A549 (cell line): ENCODE measurements at regions not wholly inside any gene's neighbourhood (a gene's known extent, or its start where the extent isn't known, plus 50 kb on each side); places are given as distances from the start of the nearest gene placed in this dataset.

Experiments
- ATAC-seq, 2 experiments: fragments of 200-7000 bp in 1 of 2; fragments of >200 bp in 1 of 2; cut with Nextera tagmentation in 1 of 2; cut with Tn5 transposase in 1 of 2; 3 replicates each; pipeline versions ENCODE4 v1.8.0 to v1.9.1; 2018 to 2020; ENCODE audit warnings: mild to moderate bottlenecking in 1 of 2, moderate library complexity in 1 of 2
- CTCF ChIA-PET: fragments of 300-600 bp; sonication (Branson Sonifier 250); formaldehyde crosslinking; extraction: SDS; loops from one replicate; lab custom pipeline; 2021; ENCODE audit warnings: antibody characterized with exemption, inconsistent platforms; lab: Yijun Ruan, JAX
- POLR2A ChIA-PET: fragments of 350-600 bp; formaldehyde crosslinking; extraction: SDS; loops from one replicate; lab custom pipeline; 2021; ENCODE audit warnings: antibody characterized with exemption, inconsistent platforms; lab: Yijun Ruan, JAX
- DNase-seq, 2 experiments: peaks; one replicate each; pipeline versions ENCODE4 v3.0.0 to v3.0.0-alpha.2; 2011 to 2016; ENCODE audit warnings: low read depth in 1 of 2, low spot score in 1 of 2
- FAIRE-seq: peaks from 2 replicates; lab custom pipeline; 2011; peaks lifted over from hg19 to GRCh38; lab: Jason Lieb, UNC
- H3K27ac ChIP-seq, 2 experiments: fragments of >200 bp; sonication (Bioruptor Twin); formaldehyde crosslinking; 3 replicates each; pipeline ENCODE4 v1.5.1; 2016 to 2017
- H3K4me1 ChIP-seq: fragments of >200 bp; sonication (Bioruptor Twin); formaldehyde crosslinking; 3 replicates; pipeline ENCODE4 v1.6.1; 2016
- H3K4me2 ChIP-seq: fragments of >200 bp; sonication (Bioruptor Twin); formaldehyde crosslinking; 3 replicates; pipeline ENCODE4 v1.6.1; 2016
- H3K4me3 ChIP-seq: fragments of >200 bp; sonication (Bioruptor Twin); formaldehyde crosslinking; 3 replicates; pipeline ENCODE4 v1.5.1; 2016
- H3K9me3 ChIP-seq: fragments of >200 bp; sonication (Bioruptor Twin); formaldehyde crosslinking; 3 replicates; pipeline ENCODE4 v1.6.1; 2016
- CHD4 ChIP-seq: fragments of 200-600 bp; sonication (generic); IDR thresholded peaks from 2 replicates; pipeline ENCODE4 v1.6.1; 2016; ENCODE audit warnings: antibody characterized with exemption, mild to moderate bottlenecking, borderline replicate concordance
- EHMT2 ChIP-seq: fragments of 200-600 bp; sonication (generic); IDR thresholded peaks from 2 replicates; pipeline ENCODE4 v1.6.1; 2016; ENCODE audit warnings: antibody characterized with exemption, low read depth, mild to moderate bottlenecking, moderate library complexity
- ESRRA ChIP-seq: fragments of 150-350 bp; IDR thresholded peaks from 2 replicates; pipeline ENCODE4 v1.6.1; 2014; ENCODE audit warnings: mild to moderate bottlenecking, low read length, borderline replicate concordance
- FOSB ChIP-seq: fragments of 250-450 bp; sonication (Bioruptor Pico); IDR thresholded peaks from 2 replicates; pipeline ENCODE4 v1.5.0; 2020; ENCODE audit warnings: mild to moderate bottlenecking, moderate library complexity
- GATA3 ChIP-seq: IDR thresholded peaks from 2 replicates; pipeline ENCODE4 v1.6.1; 2012; ENCODE audit warnings: borderline replicate concordance
- HOXB5 ChIP-seq: fragments of 250-450 bp; sonication (Bioruptor Pico); IDR thresholded peaks from 2 replicates; pipeline ENCODE4 v1.5.0; 2020; ENCODE audit warnings: mild to moderate bottlenecking, moderate library complexity
- JUN ChIP-seq, 2 experiments: fragments of >200 bp; sonication (Bioruptor Twin); formaldehyde crosslinking; IDR thresholded peaks; 2 replicates in 1 of 2; 3 replicates in 1 of 2; pipeline ENCODE4 v1.6.1; 2016 to 2017
- MAFK ChIP-seq: fragments of 450-650 bp; IDR thresholded peaks from 2 replicates; pipeline ENCODE4 v1.6.1; 2014; ENCODE audit not compliant: partially characterized antibody
- MAZ ChIP-seq: fragments of 150-350 bp; IDR thresholded peaks from 2 replicates; pipeline ENCODE4 v1.6.1; 2014; ENCODE audit warnings: antibody characterized with exemption, low read depth, low read length, borderline replicate concordance
- NPAS2 ChIP-seq: fragments of 250-450 bp; sonication (Bioruptor Pico); IDR thresholded peaks from 2 replicates; pipeline ENCODE4 v1.8.0; 2022; ENCODE audit warnings: mild to moderate bottlenecking, moderate library complexity, borderline replicate concordance
- POLR2AphosphoS2 ChIP-seq: conservative IDR thresholded peaks from 2 replicates; pipeline ENCODE4 v1.6.1; 2012; ENCODE audit warnings: low read length, improper control_type of control experiment, inconsistent platforms
- RARB ChIP-seq: fragments of 250-450 bp; sonication (Bioruptor Pico); IDR thresholded peaks from 2 replicates; pipeline ENCODE4 v1.8.0; 2021; ENCODE audit warnings: mild to moderate bottlenecking, moderate library complexity
- ZC3H11A ChIP-seq: fragments of 450-650 bp; IDR thresholded peaks from 2 replicates; pipeline ENCODE4 v1.6.1; 2014; ENCODE audit warnings: antibody characterized with exemption, mild to moderate bottlenecking
- ZFP36 ChIP-seq: fragments of 450-650 bp; IDR thresholded peaks from 2 replicates; pipeline ENCODE4 v1.6.1; 2014; ENCODE audit warnings: borderline replicate concordance; ENCODE audit not compliant: partially characterized antibody
- WGBS: methylation state at CpG from one replicate; pipeline ENCODE4 v1.1.6; 2017; ENCODE audit errors: missing lambda C conversion rate; 5-methylcytosine and 5-hydroxymethylcytosine counted together
- TF ChIP-seq, protein P1 (sequence below): fragments of 250-450 bp; sonication (Bioruptor Pico); IDR thresholded peaks from 2 replicates; pipeline ENCODE4 v1.5.0; 2021; ENCODE audit warnings: mild to moderate bottlenecking, moderate library complexity, borderline replicate concordance
- TF ChIP-seq, protein P2 (sequence below): fragments of >200 bp; sonication (Bioruptor Twin); formaldehyde crosslinking; IDR thresholded peaks from 2 replicates; pipeline ENCODE4 v1.6.1; 2016

DNA sequence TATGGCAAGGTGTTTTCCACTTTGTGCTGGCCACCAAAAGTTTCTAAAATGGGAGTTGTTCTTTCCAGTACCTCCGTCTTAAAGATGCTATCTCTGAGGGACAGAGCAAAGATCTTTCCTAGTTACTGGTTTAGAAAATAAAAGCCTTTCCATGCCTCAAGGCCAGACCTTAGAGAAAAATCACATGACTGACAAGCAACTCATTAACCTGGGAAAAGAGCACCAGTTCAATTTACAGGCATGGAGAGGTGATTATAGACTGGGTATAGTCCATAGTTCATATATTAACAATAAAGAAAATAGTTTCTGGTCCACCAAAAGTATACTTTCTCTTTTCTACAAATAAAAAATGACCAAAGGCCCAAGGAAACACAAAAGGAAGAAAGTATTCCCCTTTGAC lies 230.7 kb downstream of the TOX3 start (continued):
- TF ChIP-seq GATA3, result no peak
- TF ChIP-seq, all 56 proteins: peak for 0

DNA sequence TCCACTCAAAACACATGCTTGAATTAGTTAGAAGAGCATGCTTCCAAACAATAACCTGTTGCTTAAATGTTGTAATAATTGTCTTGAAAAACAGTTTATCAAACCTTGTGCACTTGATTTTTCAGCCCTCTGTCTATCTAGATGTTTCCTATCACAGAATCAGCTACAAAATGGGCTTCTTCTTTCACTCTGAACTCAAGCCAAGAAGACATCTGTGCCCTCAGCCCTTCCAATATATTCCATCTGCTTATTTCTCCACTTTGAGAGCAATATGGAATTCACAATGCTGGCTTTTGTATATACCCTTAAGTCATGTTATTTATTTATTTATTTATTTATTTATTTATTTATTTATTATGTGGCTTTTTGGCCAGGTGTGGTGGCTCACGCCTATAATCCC lies 234.2 kb downstream of the TOX3 start:
- WGBS, result 0% methylated on average over 1 of the region's 1 CpG
- H3K4me3 ChIP-seq, result no peak overlapping the region
- no peaks in the 10 kb centered on the region for H3K4me1 ChIP-seq
- no peak for ATAC-seq
- CTCF ChIA-PET, result no interaction called here
- no peak for TF ChIP-seq MAZ
- TF ChIP-seq POLR2AphosphoS2, result no peak
- TF ChIP-seq HOXB5 (CRISPR knock-in tag), result no peak
- TF ChIP-seq MAFK, result no peak
- no peak for TF ChIP-seq CHD4
- no peak for TF ChIP-seq ZFP36
- TF ChIP-seq FOSB, result no peak
- peak; percentile 25; the same call in 1 of the 2 replicates for TF ChIP-seq ZC3H11A
- POLR2A ChIA-PET, result no interaction called here
- FAIRE-seq, result no peak
- H3K9me3 ChIP-seq, result no peaks in the 10 kb centered on the region
- H3K27ac ChIP-seq, result no peak overlapping the region
- DNase-seq, result no peak
- no peak overlapping the region for H3K4me2 ChIP-seq

DNA sequence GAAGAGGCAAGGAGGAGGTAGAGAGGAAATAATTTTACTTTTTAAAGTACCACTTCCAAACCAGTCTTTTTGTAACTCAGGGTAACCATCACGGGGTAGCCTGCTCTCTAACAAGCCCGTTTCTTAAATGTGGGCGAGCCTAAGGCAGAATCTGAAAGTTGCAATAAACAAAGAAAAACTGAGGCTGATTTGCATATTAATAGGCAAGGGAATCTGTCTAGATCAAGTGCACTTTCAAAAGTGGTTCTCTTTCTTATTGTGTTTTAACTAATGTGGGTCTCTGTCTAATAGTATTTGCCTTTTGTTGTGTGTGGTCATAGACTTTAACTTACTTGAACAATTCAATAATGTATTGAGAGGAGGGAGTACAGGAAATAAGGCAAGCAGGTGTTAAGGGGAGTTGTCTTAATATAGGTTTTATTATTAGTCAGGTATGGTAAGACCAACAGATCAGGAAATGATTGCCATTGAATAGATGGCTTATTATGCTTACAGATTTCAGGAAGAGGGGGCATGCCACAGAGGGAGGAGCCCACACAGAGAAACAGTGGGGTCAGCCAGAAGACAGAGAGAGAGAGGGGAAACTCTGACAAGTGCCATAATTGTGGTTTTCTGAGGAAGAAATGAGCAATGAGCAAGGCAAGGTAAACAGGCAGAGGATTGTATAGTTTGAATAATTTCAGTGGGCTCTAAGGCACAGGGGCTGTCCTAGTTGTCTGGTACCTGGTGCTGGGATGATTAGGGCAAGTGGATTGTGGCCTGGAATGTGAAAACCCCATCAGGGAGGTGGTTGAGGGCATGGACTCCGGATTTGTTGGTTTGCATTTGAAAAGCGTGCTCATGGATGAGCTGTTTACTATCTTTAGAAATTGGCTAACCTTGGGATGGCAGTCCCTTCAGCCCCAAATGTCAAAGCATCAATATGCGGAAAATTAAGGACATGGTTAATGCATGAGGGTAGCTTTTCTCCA lies 237.2 kb downstream of the TOX3 start:
- CTCF ChIA-PET, result no interaction called here
- Histone ChIP-seq H3K4me2 (no peak overlapping the region), H3K4me1 (no peaks in the 10 kb centered on the region), H3K27ac (no peak overlapping the region), H3K9me3 (no peaks in the 10 kb centered on the region), H3K4me3 (no peak overlapping the region)
- ATAC-seq (no peak), FAIRE-seq (no peak), DNase-seq (no peak)
- TF ChIP-seq MAZ (no peak), MAFK (no peak), POLR2AphosphoS2 (no peak), RARB (no peak), ZFP36 (no peak)
- TF ChIP-seq, protein P1, sequence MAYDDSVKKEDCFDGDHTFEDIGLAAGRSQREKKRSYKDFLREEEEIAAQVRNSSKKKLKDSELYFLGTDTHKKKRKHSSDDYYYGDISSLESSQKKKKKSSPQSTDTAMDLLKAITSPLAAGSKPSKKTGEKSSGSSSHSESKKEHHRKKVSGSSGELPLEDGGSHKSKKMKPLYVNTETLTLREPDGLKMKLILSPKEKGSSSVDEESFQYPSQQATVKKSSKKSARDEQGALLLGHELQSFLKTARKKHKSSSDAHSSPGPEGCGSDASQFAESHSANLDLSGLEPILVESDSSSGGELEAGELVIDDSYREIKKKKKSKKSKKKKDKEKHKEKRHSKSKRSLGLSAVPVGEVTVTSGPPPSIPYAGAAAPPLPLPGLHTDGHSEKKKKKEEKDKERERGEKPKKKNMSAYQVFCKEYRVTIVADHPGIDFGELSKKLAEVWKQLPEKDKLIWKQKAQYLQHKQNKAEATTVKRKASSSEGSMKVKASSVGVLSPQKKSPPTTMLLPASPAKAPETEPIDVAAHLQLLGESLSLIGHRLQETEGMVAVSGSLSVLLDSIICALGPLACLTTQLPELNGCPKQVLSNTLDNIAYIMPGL (CRISPR knock-in tag), result no peak
- TF ChIP-seq, protein P2, sequence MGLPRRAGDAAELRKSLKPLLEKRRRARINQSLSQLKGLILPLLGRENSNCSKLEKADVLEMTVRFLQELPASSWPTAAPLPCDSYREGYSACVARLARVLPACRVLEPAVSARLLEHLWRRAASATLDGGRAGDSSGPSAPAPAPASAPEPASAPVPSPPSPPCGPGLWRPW, result no peak
- POLR2A ChIA-PET, result no interaction called here
- WGBS, result 7% methylated on average over 6 of the region's 6 CpGs

DNA sequence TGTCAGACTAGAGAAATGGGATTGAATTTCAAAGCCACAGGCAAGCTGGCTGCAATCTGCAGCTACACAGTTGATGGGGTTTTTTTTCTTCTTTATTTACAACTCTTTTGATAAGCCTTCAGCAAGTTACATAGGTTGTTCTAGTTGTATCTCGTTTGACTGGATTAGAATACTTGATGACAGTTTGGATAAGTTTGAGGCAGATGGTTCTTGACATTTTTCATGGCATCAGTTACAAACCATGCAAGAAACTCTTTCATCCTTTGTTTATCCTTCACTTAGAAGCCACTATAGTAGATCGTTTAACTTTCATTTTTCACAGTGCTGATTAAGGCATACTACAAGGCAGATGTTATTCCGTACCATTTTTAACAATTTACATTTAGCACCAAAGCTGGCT lies 238.9 kb downstream of the TOX3 start:
- Histone ChIP-seq H3K9me3 (no peaks in the 10 kb centered on the region), H3K4me2 (no peak overlapping the region), H3K4me1 (no peaks in the 10 kb centered on the region), H3K27ac (no peak overlapping the region), H3K4me3 (no peak overlapping the region)
- no peak for TF ChIP-seq NPAS2 (CRISPR knock-in tag)
- no peak for TF ChIP-seq JUN (IDR thresholded peaks at IDR 0.05)
- no peak for TF ChIP-seq ESRRA
- TF ChIP-seq EHMT2, result no peak
- ChIA-PET CTCF (interaction anchor here (1.4 kb wide), 1 partner anchor 24 kb away, joined by 3 read pairs; no protein-coding TSS in a partner anchor), POLR2A (no interaction called here)
- FAIRE-seq (no peak), DNase-seq (no peak), ATAC-seq (no peak)
- WGBS, result 10% methylated on average over 3 of the region's 3 CpGs
